A549 (cell line): ENCODE measurements at regions not wholly inside any gene's neighbourhood (a gene's known extent, or its start where the extent isn't known, plus 50 kb on each side); places are given as distances from the start of the nearest gene placed in this dataset.

Source experiments
- CTCF ChIP-seq: fragments of >200 bp; sonication (Bioruptor Twin); formaldehyde crosslinking; IDR thresholded peaks from 3 replicates; pipeline ENCODE4 v1.5.1; 2016
- EHMT2 ChIP-seq: fragments of 200-600 bp; sonication (generic); IDR thresholded peaks from 2 replicates; pipeline ENCODE4 v1.6.1; 2016; ENCODE audit warnings: antibody characterized with exemption, low read depth, mild to moderate bottlenecking, moderate library complexity
- JUN ChIP-seq, 2 experiments: fragments of >200 bp; sonication (Bioruptor Twin); formaldehyde crosslinking; IDR thresholded peaks; 2 replicates in 1 of 2; 3 replicates in 1 of 2; pipeline ENCODE4 v1.6.1; 2016 to 2017
- KDM1A ChIP-seq: fragments of 200-600 bp; sonication (generic); IDR thresholded peaks from 2 replicates; pipeline ENCODE4 v1.6.1; 2016; ENCODE audit warnings: low read depth, mild to moderate bottlenecking
- MYC ChIP-seq: IDR thresholded peaks from 2 replicates; pipeline ENCODE4 v1.6.1; 2012; ENCODE audit warnings: mild to moderate bottlenecking, inconsistent platforms, low read length, improper control_type of control experiment, borderline replicate concordance
- POLR2A ChIP-seq: IDR thresholded peaks from 2 replicates; pipeline ENCODE4 v1.6.1; 2012; ENCODE audit warnings: mild to moderate bottlenecking, low read length
- RNF2 ChIP-seq: fragments of 200-600 bp; sonication (generic); IDR thresholded peaks from 2 replicates; pipeline ENCODE4 v1.6.1; 2016; ENCODE audit warnings: low read depth, mild to moderate bottlenecking, antibody characterized with exemption, moderate library complexity, borderline replicate concordance
- SREBF2 ChIP-seq: fragments of 450-650 bp; IDR thresholded peaks from 2 replicates; pipeline ENCODE4 v1.6.1; 2014; ENCODE audit warnings: mild to moderate bottlenecking, moderate library complexity
- TF ChIP-seq, protein P1 (sequence below): fragments of 150-350 bp; IDR thresholded peaks from 2 replicates; pipeline ENCODE4 v1.6.1; 2014; ENCODE audit warnings: low read depth, mild to moderate bottlenecking, low read length

- TF ChIP-seq CTCF, result no peak
- no peak for TF ChIP-seq SREBF2
- TF ChIP-seq, protein P1, sequence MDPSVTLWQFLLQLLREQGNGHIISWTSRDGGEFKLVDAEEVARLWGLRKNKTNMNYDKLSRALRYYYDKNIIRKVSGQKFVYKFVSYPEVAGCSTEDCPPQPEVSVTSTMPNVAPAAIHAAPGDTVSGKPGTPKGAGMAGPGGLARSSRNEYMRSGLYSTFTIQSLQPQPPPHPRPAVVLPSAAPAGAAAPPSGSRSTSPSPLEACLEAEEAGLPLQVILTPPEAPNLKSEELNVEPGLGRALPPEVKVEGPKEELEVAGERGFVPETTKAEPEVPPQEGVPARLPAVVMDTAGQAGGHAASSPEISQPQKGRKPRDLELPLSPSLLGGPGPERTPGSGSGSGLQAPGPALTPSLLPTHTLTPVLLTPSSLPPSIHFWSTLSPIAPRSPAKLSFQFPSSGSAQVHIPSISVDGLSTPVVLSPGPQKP, result no peak
- no peak for TF ChIP-seq POLR2A
- TF ChIP-seq RNF2, result no peak
- no peak for TF ChIP-seq EHMT2
- TF ChIP-seq JUN (IDR thresholded peaks at IDR 0.05), result no peak
- no peak for TF ChIP-seq MYC
- no peak for TF ChIP-seq KDM1A
Observed at GRCh38 chr16:82433042-82433441, 193.7 kb upstream of the CDH13 start.
